NCI-H526 treated with DMSO at 0.1 percent for 48 hours (cell line): ENCODE measurements at regions not wholly inside any gene's neighbourhood (a gene's known extent, or its start where the extent isn't known, plus 50 kb on each side); places are given as distances from the start of the nearest gene placed in this dataset.
A peak's percentile ranks its signal among the peaks of the same experiment; 100 is the strongest.

Experiments
- DNase-seq: peaks from one replicate; lab custom pipeline; 2025; lab: John Stamatoyannopoulos, UW

- DNase-seq = no peak
These were observed 94.6 kb upstream of the RASGRF1 start for GRCh38 chr15:79185199-79185598.

GRCh38 chr15:79184465-79184892, 93.9 kb upstream of the RASGRF1 start:
- peak; percentile 85 for DNase-seq

GRCh38 chr15:79180318-79180717, 89.7 kb upstream of the RASGRF1 start:
- DNase-seq = no peak

- DNase-seq = no peak
These were observed 89.0 kb upstream of the RASGRF1 start for GRCh38 chr15:79179597-79179996.

- no peak for DNase-seq
These were observed 88.6 kb upstream of the RASGRF1 start for GRCh38 chr15:79179108-79179561.

GRCh38 chr15:79178594-79178993, 88.0 kb upstream of the RASGRF1 start:
- no peak for DNase-seq

GRCh38 chr15:79176151-79176550, 85.6 kb upstream of the RASGRF1 start:
- DNase-seq = no peak

GRCh38 chr15:79172801-79173460, 82.4 kb upstream of the RASGRF1 start:
- DNase-seq = no peak

GRCh38 chr15:79172032-79172481, 81.5 kb upstream of the RASGRF1 start:
- no peak for DNase-seq

- DNase-seq = no peak
These were observed 80.9 kb upstream of the RASGRF1 start for GRCh38 chr15:79171320-79172031.

- DNase-seq = no peak
These were observed 79.7 kb upstream of the RASGRF1 start for GRCh38 chr15:79170256-79170664.

- no peak for DNase-seq
These were observed 79.0 kb upstream of the RASGRF1 start for GRCh38 chr15:79169526-79170133.

GRCh38 chr15:79168922-79169456, 78.4 kb upstream of the RASGRF1 start:
- DNase-seq = peak; percentile 12

GRCh38 chr15:79167776-79168175, 77.2 kb upstream of the RASGRF1 start:
- no peak for DNase-seq

- DNase-seq = no peak
These were observed 75.9 kb upstream of the RASGRF1 start for GRCh38 chr15:79166311-79166955.

GRCh38 chr15:79164465-79164864, 73.9 kb upstream of the RASGRF1 start:
- DNase-seq = no peak

- no peak for DNase-seq
These were observed 73.5 kb upstream of the RASGRF1 start for GRCh38 chr15:79164043-79164442.

GRCh38 chr15:79163395-79163794, 72.8 kb upstream of the RASGRF1 start:
- DNase-seq = no peak

- DNase-seq = no peak
These were observed 71.4 kb upstream of the RASGRF1 start for GRCh38 chr15:79161837-79162508.

GRCh38 chr15:79160211-79160610, 69.6 kb upstream of the RASGRF1 start:
- DNase-seq = no peak
